ENCODE measurements at regions not wholly inside any gene's neighbourhood (a gene's known extent, or its start where the extent isn't known, plus 50 kb on each side); places are given as distances from the start of the nearest gene placed in this dataset.
"Not testable (repeated sequence)": the region's sequence is repeated elsewhere in the genome, so short reads cannot be mapped to it uniquely, and the experiment has no call there.

DNA sequence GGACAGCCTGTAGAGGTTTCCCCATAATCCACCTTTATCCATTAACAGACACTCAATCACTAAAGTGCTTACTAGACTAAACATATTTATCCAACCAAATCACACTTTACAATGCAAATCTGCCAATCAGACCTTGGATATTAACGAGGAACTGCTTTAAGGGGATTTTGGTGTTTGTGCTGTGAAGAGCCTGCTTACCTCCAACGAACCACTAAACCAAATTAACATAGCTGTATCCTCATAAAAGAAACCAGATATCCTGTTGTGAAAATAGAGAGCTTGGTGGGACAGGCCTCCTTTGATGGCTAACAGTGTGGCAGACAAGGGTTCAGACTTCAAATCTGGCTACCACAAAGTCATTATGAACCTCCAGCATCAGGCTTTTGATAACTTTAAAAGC is 252.6 kb upstream of the HAND2 start:
- DNase-seq (ENCODE audit: extremely low read depth, low read depth): no peak

DNA sequence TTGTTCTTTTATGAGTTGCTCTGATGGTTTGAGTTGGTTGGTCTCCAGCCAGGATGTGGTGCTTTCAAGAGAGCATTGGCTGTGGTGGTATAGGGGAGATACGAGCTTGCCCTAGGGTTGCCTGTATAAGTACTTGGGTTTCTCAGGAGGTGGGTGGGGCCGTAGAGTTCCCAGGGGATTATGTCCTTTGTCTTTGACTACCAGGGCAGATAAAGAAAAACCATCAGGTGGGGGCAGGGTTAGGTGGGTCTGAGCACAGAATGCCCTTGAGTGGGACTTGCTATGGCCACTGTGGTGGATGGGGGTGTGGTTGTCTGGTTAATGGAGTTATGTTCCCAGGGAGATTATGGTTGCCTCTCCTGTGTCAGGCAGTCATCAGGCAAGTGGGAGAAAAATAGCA is 247.9 kb upstream of the HAND2 start:
- DNase-seq (ENCODE audit: extremely low read depth, low read depth): no peak

DNA sequence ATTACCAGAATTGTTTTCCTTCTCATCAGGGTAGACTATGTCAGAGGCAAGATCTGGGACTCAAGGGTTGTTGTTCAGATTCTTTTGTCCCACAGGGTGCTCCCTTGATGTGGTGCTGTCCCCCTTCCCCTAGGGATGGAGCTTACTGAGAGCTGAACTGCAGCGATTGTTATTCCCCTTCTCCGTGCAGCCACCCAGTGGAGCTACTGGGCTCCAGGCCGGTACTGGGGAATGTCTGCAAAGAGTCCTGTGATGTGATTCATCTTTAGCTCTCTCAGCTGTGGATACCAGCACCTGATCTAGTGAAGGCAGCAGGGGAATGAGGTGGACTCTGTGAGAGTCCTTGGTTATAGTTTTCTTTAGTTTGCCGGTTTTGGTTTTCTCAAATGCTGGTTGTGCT is 247.4 kb upstream of the HAND2 start:
- DNase-seq (ENCODE audit: extremely low read depth, low read depth): no peak

DNA sequence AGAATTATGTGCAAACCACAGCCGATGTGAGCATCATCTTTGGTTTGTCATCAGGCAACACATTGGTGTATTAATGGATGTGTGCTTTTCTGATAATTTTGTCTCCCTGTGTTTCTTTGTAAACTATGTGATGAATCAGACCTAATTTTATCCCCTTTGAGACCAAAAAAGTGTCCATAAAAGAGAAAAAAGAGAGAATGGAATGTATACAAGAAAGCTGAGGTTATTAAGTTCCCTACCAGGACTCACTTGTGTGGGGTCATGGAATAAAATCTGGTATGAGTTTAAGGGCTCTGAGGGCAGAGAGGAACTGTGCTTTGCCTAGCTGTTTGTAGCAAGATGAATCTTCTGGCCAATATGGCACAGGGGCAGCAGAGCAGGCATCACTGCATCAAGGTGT is 239.5 kb upstream of the HAND2 start:
- no peak for DNase-seq (ENCODE audit: extremely low read depth, low read depth)

DNA sequence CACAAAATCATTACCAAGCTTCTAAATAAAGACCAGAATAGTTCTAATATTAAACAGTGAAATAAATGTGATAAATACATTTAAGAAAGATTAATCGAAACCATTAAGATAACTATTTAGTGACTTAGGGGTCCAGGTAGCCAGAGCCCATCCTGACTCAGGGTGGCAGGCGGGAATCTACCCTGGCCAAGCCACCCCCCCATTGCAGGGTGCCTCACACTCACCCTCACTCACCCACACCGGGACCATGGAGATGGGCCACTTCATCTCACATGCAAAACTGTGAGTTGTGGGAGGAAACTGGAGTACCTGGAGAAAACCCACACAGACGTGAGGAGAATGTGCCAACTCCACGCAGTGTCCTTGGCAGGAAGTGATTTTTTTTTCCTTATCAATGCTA is 237.6 kb upstream of the HAND2 start:
- DNase-seq (ENCODE audit: extremely low read depth, low read depth): no peak

DNA sequence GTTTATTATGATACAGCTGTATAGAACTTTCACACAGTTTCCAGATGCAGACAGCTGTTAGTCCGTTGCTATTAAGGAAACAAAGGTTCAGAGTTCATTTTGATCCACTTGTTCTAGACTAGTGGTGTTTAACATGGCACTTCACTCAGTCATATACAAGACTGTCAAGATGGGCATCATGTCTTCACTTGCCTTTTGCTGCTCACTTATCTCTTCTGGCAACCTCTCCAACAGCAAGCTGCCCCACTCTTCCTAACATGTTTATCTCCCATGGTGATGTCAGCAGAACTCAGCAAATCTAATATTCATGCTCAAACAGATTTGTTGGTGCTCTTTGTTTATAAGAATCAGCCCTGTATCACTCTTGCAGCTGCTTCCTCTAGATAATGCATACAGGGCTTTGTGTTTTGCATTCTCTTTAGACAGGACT is 236.2 kb upstream of the HAND2 start:
- no peak for DNase-seq (ENCODE audit: extremely low read depth, low read depth)

- DNase-seq (ENCODE audit: extremely low read depth, low read depth): no peak
Measured at GRCh38 chr4:173765751-173766150, 235.7 kb upstream of the HAND2 start.

- DNase-seq (ENCODE audit: extremely low read depth, low read depth): no peak
Measured at GRCh38 chr4:173763389-173763788, 233.4 kb upstream of the HAND2 start.

DNA sequence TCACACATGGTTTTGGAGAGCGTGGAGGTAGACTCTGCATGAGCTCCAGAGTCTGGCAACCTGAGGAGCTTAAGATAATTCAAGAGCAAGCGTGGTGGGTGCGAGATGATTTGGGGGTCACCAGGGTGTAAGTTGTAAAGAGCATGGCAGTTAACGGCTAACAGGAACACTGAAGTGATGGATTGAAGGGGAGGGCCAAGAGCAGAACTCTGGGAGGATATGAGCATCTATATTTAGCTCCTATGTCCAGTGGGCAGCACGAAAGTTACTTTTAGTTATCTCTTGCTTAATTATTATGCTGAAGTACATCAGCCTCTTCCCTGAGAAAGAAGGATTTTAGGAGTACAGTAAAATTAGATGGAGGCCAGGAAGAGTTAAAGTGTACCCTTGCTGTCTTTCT is 231.9 kb upstream of the HAND2 start:
- DNase-seq (ENCODE audit: extremely low read depth, low read depth): no peak

DNA sequence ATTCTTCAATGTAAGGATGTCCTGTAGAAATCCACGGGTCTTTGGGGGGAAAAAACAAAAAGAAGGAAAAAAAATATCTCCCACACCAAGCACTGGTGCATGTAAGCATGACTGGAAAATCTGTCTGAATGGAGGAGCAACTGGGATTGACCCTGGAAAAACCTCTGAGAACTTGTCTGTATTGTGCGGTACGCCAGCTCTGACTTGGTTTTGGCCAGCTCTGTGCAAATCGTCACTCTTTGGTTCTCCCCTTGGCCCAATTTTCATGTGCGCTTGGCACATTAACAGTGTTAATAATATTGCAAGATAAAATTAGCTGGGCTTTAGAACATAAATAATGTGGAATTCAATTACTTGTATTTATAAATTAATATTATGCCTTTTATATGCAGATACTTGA is 231.2 kb upstream of the HAND2 start:
- no peak for DNase-seq (ENCODE audit: extremely low read depth, low read depth)

GRCh38 chr4:173758132-173758531 is 228.1 kb upstream of the HAND2 start:
- DNase-seq (ENCODE audit: extremely low read depth, low read depth): no peak

GRCh38 chr4:173753408-173753807 is 223.4 kb upstream of the HAND2 start:
- no peak for DNase-seq (ENCODE audit: extremely low read depth, low read depth)

DNA sequence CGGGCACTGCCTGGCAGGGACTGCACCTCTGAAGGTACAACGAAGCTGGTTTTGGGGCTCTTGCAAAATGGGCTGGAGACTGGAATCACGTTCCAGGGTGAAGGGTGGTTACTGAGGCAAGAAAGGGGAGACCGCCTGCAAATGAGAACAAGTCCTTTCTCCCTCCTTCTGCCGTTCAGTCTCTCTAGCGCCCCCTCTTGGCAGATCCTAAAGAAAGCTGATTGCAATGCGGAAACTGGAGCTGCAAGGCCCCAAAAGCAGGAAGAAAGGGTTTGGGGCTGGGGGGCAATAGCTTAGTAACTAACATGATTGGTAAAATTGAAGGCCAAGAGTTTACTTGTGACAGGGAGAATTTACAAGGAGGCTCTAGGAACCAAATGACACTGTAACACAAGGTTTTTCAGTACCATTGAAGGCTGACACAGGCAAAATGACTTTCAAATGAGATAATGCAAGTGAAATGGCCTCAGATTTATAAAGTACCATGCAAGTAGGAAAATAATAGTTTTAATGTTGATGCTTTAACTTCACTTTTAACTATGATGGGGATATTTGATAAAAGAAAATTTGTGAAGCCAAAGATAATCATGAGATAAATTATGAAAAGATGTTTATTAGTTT is 222.7 kb upstream of the HAND2 start:
- DNase-seq (ENCODE audit: extremely low read depth, low read depth): peak; percentile 29

DNA sequence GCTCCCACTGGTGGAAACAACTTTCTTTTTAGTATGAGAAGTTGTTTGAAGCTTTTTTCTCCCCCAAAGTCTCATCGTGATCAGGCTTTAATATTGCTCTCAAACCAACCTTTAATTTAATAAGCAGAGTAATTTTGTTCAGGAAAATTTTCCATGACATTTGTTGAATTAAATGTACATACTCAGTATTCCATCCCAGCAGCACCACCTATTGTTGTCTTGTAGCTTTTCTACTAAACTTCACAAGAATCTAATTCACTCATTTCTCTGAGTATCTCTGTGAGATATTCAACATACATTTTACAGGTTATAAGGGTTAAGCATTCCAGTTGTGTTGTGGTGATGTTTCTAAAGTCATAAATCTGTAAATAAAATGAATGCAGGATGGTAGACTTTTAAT is 218.3 kb upstream of the HAND2 start:
- DNase-seq (ENCODE audit: extremely low read depth, low read depth): no peak

- DNase-seq (ENCODE audit: extremely low read depth, low read depth): no peak
Measured at GRCh38 chr4:173747537-173748257, 217.7 kb upstream of the HAND2 start.

GRCh38 chr4:173746424-173746823 is 216.4 kb upstream of the HAND2 start:
- no peak for DNase-seq (ENCODE audit: extremely low read depth, low read depth)

GRCh38 chr4:173745765-173746164 is 215.7 kb upstream of the HAND2 start:
- DNase-seq (ENCODE audit: extremely low read depth, low read depth): no peak

GRCh38 chr4:173736840-173737239 is 206.8 kb upstream of the HAND2 start:
- no peak for DNase-seq (ENCODE audit: extremely low read depth, low read depth)

GRCh38 chr4:173735585-173735984 is 205.6 kb upstream of the HAND2 start:
- no peak for DNase-seq (ENCODE audit: extremely low read depth, low read depth)

- DNase-seq (ENCODE audit: extremely low read depth, low read depth): no peak
Measured at GRCh38 chr4:173735049-173735448, 205.0 kb upstream of the HAND2 start.

DNA sequence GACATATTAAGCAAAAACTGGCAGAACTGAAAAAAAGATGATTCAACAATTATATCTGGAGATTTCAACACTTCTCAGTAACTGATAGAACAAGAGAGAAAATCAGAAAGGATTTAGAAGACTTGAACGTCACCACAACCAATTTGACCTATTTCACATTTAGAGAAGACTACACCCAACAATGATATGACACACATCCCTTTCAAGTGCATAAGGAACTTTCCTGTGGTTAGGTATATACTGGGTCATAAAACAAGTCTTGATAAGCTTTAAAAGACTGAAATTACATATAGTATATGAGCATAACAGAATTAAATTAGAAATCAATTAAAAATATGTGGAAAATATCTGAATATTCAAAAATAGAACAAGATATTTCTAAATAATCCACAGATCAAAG is 201.2 kb upstream of the HAND2 start:
- no peak for DNase-seq (ENCODE audit: extremely low read depth, low read depth)

DNA sequence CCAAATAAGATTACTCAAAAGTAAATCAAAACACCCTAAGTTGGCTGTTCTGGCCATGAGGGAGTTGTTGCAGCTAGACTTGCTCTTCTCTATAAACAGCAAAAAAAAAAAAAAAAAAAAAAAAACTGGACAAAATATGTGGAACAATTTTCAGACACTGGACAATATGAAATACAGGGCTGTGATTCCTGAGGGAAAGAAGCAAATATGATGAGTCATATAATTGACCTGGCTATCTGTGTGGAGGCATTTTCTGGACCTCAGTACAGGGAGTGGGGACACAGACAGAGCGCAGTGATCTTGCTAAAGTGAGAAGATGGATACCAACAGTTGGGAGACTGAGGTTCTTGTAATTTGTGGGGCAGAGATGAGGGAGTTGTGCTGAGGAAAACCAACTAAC is 192.0 kb upstream of the HAND2 start:
- no peak for DNase-seq (ENCODE audit: extremely low read depth, low read depth)

DNA sequence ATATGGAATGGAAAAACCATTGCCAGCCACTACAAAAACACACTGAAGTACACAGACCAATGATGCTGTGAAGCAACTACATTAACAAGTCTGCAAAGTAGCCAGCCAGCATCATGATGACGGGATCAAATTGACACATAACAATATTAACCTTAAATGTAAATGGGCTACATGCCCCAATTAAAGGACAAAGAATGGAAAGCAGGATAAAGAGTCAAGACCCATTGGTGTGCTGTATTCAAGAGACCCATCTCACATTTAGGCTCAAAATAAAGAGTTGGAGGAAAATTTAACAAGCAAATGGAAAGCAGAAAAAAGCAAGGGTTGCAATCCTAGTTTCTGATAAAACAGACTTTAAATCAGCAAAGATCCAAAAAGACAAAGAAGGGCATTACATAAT is 188.5 kb upstream of the HAND2 start:
- DNase-seq (ENCODE audit: extremely low read depth, low read depth): not testable (repeated sequence)

Measured in NCI-H460 (cell line).